ENCODE measurements at regions not wholly inside any gene's neighbourhood (a gene's known extent, or its start where the extent isn't known, plus 50 kb on each side); places are given as distances from the start of the nearest gene placed in this dataset.

DNA sequence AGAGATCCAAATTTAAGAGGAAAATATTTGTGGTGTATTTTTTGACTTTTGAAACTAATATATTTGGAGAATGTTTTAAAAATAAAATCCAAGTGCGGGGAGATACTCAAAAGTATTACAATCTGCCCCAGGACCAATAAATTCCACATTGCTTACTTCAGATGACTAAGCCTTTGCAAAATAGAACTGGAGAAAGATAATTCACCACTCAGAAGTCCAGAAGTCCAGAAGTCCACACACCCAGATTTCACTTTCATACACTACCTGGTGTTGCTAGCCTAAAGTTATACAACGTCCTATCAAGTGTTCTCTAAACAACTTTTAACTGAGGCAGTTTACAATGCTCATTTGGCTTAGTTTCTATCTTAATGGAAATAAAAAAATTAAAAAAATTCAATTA, 487.0 kb upstream of the SEMA3D start:
- DNase-seq (ENCODE audit: low spot score) = no peak
- no peak for ATAC-seq (ENCODE audit: low FRiP score)
- TF ChIP-seq, protein P1, sequence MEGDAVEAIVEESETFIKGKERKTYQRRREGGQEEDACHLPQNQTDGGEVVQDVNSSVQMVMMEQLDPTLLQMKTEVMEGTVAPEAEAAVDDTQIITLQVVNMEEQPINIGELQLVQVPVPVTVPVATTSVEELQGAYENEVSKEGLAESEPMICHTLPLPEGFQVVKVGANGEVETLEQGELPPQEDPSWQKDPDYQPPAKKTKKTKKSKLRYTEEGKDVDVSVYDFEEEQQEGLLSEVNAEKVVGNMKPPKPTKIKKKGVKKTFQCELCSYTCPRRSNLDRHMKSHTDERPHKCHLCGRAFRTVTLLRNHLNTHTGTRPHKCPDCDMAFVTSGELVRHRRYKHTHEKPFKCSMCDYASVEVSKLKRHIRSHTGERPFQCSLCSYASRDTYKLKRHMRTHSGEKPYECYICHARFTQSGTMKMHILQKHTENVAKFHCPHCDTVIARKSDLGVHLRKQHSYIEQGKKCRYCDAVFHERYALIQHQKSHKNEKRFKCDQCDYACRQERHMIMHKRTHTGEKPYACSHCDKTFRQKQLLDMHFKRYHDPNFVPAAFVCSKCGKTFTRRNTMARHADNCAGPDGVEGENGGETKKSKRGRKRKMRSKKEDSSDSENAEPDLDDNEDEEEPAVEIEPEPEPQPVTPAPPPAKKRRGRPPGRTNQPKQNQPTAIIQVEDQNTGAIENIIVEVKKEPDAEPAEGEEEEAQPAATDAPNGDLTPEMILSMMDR (IDR thresholded peaks at IDR 0.05) = no peak

DNA sequence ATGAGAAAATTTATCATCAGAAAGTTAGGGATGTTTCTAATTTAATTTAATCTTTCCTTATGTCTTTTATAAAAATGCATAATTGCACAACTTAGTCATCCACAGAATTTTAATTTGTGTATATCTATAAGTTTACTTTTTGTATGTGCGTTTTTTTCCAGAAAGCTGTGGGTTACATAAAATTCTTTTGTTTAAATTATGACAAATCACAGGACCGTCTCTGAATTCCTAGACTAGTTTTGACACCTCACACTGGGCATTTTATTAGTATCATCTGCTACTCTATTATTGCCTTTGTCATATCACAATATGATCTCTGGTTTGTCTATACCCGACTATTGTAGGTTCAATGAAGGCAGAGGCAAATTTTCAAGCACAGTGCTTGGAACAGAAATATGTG, 482.4 kb upstream of the SEMA3D start:
- DNase-seq (ENCODE audit: low spot score) = no peak
- TF ChIP-seq, protein P1 (IDR thresholded peaks at IDR 0.05) = no peak
- no peak for ATAC-seq (ENCODE audit: low FRiP score)

DNA sequence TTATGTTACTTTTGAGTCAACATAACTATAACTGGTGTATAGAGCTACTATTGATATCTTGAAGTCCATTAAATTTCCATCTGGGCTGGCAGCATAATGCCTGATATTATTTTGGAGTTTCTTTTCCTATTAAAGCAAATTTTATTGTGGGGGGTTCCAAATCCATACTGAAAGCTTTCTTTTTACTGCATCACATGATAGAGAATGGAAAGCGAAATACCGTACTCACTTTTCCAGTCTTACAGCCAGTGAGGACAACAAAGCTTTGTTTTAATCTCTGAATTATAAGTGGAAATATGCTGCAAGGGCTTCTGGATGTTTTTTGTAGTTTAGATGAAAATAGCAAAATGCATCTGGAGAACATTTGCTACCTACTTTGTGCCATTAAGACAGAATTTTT, 477.5 kb upstream of the SEMA3D start:
- no peak for DNase-seq (ENCODE audit: low spot score)
- no peak for ATAC-seq (ENCODE audit: low FRiP score)
- TF ChIP-seq, protein P1 (IDR thresholded peaks at IDR 0.05) = no peak

DNA sequence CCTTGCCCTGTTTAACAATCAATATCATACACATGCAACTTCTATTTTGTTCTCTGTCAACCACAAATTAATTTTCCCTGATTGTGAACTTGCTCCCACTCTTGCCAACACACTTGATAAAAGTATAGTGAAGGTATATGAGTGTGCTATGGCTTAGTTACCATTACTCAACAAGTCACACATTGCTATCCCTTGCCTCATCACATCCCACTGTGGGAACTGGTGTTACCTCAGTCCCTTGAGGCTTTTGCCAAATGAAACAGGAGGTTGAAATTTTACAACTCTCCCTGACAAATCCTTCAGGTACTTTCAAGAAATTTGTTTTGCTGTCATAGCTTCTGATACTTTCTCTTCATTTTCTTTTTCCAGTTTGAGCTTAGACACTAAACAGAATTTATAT, 472.5 kb upstream of the SEMA3D start:
- DNase-seq (ENCODE audit: low spot score) = no peak
- TF ChIP-seq, protein P1 (IDR thresholded peaks at IDR 0.05) = no peak
- ATAC-seq (ENCODE audit: low FRiP score) = no peak

DNA sequence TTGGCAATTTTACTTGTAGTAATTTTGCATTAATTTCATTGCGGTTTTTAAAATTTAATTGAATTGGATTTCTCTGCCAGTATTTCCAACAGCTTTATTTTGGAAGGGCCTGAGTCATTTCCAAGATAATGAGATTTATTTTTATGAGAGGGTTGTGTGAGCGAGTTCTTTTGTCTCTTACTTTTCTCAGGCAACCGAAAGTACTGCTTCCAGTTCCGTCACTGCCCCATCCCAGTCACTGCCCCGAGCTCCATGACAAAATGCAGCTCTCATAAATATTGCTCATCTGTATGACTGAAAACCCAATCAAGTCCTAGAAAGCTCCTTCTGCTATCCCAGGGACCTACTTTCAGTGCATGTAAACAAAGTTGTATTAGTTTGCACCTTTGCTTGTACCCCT, 468.4 kb upstream of the SEMA3D start:
- no peak for ATAC-seq (ENCODE audit: low FRiP score)
- DNase-seq (ENCODE audit: low spot score) = no peak
- TF ChIP-seq, protein P1 (IDR thresholded peaks at IDR 0.05) = no peak

DNA sequence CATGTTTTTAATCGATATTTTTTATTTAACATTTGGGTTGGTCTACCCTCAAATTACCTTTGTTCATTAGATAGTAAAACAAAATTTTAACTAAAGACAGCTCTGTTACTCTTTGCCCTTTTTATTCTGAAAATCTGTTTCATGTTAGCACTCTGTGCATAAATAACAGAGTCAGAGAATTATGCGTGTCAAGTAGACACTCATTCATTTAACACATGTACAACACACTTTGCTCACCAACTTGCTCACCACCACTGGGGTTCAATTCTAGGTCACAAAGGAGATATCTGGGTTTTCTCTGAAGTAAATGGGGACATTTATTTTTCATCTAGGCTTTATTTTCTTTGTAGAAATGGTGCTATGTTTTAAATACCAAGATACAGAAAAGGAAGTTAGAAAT, 457.4 kb upstream of the SEMA3D start:
- TF ChIP-seq, protein P1 (IDR thresholded peaks at IDR 0.05) = no peak
- ATAC-seq (ENCODE audit: low FRiP score) (no peak), DNase-seq (ENCODE audit: low spot score) (no peak)

DNA sequence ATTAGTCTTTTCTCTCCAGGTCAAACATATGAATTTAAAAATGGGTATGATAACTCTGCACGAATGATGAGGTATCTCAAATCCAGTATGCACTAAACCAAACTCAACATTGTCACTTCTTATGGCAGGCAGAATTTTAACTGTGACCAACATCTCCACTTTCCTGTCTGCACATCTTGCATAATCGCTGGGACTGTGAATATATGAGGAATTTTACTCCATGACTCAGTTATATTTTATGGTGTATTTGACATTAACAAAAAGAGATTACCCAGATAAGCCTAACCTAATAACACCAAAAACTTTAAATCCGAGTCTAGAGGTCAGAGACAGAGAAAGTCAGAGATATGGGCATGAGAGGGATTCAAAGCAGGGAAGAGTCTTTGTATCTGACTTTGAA, 454.5 kb upstream of the SEMA3D start:
- TF ChIP-seq, protein P1 (IDR thresholded peaks at IDR 0.05) = no peak
- DNase-seq (ENCODE audit: low spot score) = no peak
- ATAC-seq (ENCODE audit: low FRiP score) = no peak
